A673 (cell line): ENCODE measurements at regions not wholly inside any gene's neighbourhood (a gene's known extent, or its start where the extent isn't known, plus 50 kb on each side); places are given as distances from the start of the nearest gene placed in this dataset.

ENCODE experiments used
- BruUV-seq: library from RNA; stranded (reverse); fragments of 400-500 nt; replicated peaks from 2 replicates; lab custom pipeline; 2021; lab: Mats Ljungman, UMichigan
- CTCF ChIA-PET: fragments of 300-600 bp; sonication (Branson Sonifier 250); formaldehyde crosslinking; loops from one replicate; lab custom pipeline; 2022; ENCODE audit warnings: antibody characterized with exemption; lab: Charles Lee
- POLR2A ChIA-PET: fragments of 300-600 bp; sonication (Branson Sonifier 250); formaldehyde crosslinking; loops from one replicate; lab custom pipeline; 2022; ENCODE audit warnings: antibody characterized with exemption; ENCODE audit not compliant: low non-redundant PET; lab: Charles Lee
- DNase-seq: peaks from one replicate; pipeline ENCODE4 v3.0.0-alpha.2; 2015; ENCODE audit warnings: low spot score
- H3K27ac ChIP-seq: fragments of 200-600 bp; sonication (generic); 2 replicates; pipeline ENCODE4 v1.5.1; 2016; ENCODE audit warnings: mixed run types, low read depth, mild to moderate bottlenecking, mixed read lengths, antibody characterized with exemption, low read length; ENCODE audit not compliant: poor library complexity, severe bottlenecking
- H3K27me3 ChIP-seq: fragments of 200-600 bp; sonication (generic); replicated peaks from 2 replicates; pipeline ENCODE4 v1.6.1; 2017; ENCODE audit warnings: mixed run types, low read depth, mild to moderate bottlenecking, mixed read lengths, antibody characterized with exemption, low read length; ENCODE audit not compliant: insufficient read depth, poor library complexity
- H3K36me3 ChIP-seq: fragments of 200-600 bp; sonication (generic); 2 replicates; pipeline ENCODE4 v1.6.1; 2016; ENCODE audit warnings: mixed run types, mild to moderate bottlenecking, mixed read lengths, antibody characterized with exemption, low read length; ENCODE audit not compliant: insufficient read depth, poor library complexity, severe bottlenecking
- H3K4me1 ChIP-seq: fragments of 200-600 bp; sonication (generic); 2 replicates; pipeline ENCODE4 v1.6.1; 2017; ENCODE audit warnings: mixed run types, mild to moderate bottlenecking, mixed read lengths, antibody characterized with exemption, low read length; ENCODE audit not compliant: insufficient read depth, poor library complexity, severe bottlenecking
- H3K4me3 ChIP-seq: fragments of 200-600 bp; sonication (generic); 2 replicates; pipeline ENCODE4 v1.5.1; 2016; ENCODE audit warnings: low read depth, mixed run types, mild to moderate bottlenecking, mixed read lengths, low read length; ENCODE audit not compliant: poor library complexity, severe bottlenecking
- H3K9me3 ChIP-seq: fragments of 200-600 bp; sonication (generic); 2 replicates; pipeline ENCODE4 v1.6.1; 2016; ENCODE audit warnings: mixed run types, low read depth, mild to moderate bottlenecking, mixed read lengths, antibody characterized with exemption, low read length; ENCODE audit not compliant: poor library complexity, severe bottlenecking
- EZH2 ChIP-seq: fragments of 200-600 bp; sonication (generic); IDR thresholded peaks from 2 replicates; pipeline ENCODE4 v1.6.1; 2017; ENCODE audit warnings: borderline replicate concordance, low read depth, mild to moderate bottlenecking, mixed read lengths, antibody characterized with exemption, low read length; ENCODE audit not compliant: poor library complexity, severe bottlenecking
- intact Hi-C: fragments of 100-400 bp; cut with micrococcal nuclease; formaldehyde crosslinking; loops from one replicate; pipeline ENCODE4 v1.10.0; 2022; ENCODE audit not compliant: unreplicated experiment
- TF ChIP-seq, protein P1 (sequence below): fragments of 300-800, 200-600 bp; sonication (generic); conservative IDR thresholded peaks from 2 replicates; pipeline ENCODE4 v1.5.1; 2017; ENCODE audit warnings: low read depth, mild to moderate bottlenecking, antibody characterized with exemption, low read length, moderate library complexity, mixed read lengths

DNA sequence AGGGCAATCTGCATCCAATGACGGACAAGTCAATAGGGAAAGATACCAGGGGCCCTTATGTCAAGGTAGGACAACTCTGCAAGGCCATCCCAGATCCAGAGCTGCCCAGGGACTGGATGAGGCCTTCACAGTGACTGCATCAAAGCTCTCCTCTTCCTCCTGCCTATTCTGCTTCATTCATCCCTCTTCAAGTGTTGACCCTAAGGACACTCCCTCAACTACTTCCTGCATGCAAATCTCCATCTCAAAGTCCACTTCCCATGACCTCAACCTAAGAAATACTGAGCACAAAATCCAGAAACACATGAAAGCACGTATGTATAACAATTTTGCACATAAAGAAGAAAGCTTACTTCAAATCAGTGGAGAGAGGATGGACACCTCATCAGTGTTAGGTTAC lies 182.3 kb downstream of the AVL9 start:
- TF ChIP-seq EZH2: no peak
- TF ChIP-seq, protein P1, sequence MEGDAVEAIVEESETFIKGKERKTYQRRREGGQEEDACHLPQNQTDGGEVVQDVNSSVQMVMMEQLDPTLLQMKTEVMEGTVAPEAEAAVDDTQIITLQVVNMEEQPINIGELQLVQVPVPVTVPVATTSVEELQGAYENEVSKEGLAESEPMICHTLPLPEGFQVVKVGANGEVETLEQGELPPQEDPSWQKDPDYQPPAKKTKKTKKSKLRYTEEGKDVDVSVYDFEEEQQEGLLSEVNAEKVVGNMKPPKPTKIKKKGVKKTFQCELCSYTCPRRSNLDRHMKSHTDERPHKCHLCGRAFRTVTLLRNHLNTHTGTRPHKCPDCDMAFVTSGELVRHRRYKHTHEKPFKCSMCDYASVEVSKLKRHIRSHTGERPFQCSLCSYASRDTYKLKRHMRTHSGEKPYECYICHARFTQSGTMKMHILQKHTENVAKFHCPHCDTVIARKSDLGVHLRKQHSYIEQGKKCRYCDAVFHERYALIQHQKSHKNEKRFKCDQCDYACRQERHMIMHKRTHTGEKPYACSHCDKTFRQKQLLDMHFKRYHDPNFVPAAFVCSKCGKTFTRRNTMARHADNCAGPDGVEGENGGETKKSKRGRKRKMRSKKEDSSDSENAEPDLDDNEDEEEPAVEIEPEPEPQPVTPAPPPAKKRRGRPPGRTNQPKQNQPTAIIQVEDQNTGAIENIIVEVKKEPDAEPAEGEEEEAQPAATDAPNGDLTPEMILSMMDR: no peak
- CTCF ChIA-PET: no interaction called here
- Histone ChIP-seq H3K4me3 (no peak overlapping the region), H3K9me3 (no peaks in the 10 kb centered on the region), H3K4me1 (peaks cover 7% of the 10 kb centered on the region), H3K27ac (no peak overlapping the region), H3K36me3 (no peaks in the 10 kb centered on the region), H3K27me3 (no peaks in the 10 kb centered on the region)
- BruUV-seq: no TSS peak
- no peak for DNase-seq
- POLR2A ChIA-PET: no interaction called here
- intact Hi-C loops: no loop called here

DNA sequence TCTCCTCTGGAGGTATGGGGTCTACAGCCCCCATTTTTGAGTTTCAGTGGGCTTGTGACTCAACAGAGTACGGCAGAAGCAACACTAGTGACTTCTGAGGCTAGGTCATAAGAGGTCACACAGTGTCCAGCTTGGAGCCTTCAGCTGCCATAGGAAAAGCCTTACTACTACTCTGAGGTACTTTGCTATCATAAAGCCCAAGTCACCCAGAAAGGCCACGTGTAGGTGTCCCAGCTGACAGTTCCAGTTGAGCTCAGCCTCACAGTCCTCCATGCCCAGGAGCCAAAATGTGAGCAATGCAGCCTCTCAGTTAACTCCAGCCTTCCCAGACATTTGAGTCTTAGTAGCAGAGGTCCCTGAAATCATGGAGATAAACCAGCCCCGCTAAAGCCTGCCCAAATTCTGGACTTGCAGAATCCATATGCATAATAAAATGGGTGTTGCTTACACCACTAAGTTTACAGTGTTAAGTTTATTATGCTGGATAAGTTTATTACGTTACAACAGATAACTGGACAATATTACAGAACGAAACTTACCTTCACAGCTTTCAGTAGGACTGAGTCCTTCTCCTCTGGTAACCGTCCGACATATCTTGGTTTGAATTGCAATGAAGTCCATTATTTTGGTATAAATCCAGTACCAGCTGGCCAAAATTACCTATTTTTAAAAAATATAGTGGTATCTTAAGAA lies 181.1 kb downstream of the AVL9 start:
- no peaks in the 10 kb centered on the region for H3K27me3 ChIP-seq
- intact Hi-C loops: no loop called here
- no peaks in the 10 kb centered on the region for H3K9me3 ChIP-seq
- POLR2A ChIA-PET: no interaction called here
- H3K27ac ChIP-seq: no peak overlapping the region
- H3K4me3 ChIP-seq: no peak overlapping the region
- H3K36me3 ChIP-seq: no peaks in the 10 kb centered on the region
- peaks cover 7% of the 10 kb centered on the region for H3K4me1 ChIP-seq
- no TSS peak for BruUV-seq
- CTCF ChIA-PET: no interaction called here
- TF ChIP-seq, protein P1: no peak
- TF ChIP-seq EZH2: no peak
- DNase-seq: no peak

DNA sequence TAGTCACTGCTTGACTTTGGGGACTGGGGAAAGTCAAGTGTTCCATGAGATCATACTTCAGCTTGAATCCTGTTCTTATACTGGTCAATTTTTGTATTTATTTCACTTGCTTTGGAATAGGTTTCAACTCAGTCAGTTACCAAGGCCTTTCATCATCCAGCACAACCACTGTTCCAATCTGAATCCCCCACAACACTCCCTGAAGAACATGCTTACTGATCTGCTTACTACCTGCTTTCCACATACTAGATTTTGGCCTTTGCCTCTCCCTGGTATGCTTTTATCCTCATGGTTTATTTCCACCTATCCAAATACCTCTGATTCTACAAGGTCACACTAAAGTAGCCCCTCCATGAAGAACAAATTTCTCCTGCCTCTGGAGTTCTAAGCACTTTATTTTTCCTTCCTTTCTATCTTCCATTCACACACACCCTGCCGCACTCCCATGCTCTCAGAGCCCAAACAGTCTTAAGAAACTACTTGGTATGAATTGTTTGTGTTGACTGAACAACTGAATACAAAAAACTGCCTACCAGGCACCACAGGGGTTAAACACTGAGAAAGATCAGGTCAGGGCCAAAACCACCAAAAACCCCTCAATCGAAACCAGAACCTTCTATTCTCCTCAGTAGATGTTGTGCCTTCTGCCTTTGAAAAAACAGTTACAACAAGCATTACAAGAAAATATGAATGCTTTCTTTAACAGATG lies 178.1 kb downstream of the AVL9 start:
- Histone ChIP-seq H3K9me3 (no peaks in the 10 kb centered on the region), H3K4me3 (no peak overlapping the region), H3K27me3 (no peaks in the 10 kb centered on the region), H3K4me1 (peaks cover 16% of the 10 kb centered on the region), H3K36me3 (no peaks in the 10 kb centered on the region), H3K27ac (no peak overlapping the region)
- no TSS peak for BruUV-seq
- intact Hi-C loops: no loop called here
- POLR2A ChIA-PET: no interaction called here
- TF ChIP-seq, protein P1: no peak
- TF ChIP-seq EZH2: no peak
- CTCF ChIA-PET: no interaction called here
- DNase-seq: no peak
